GM12892 (cell line): ENCODE measurements at regions not wholly inside any gene's neighbourhood (a gene's known extent, or its start where the extent isn't known, plus 50 kb on each side); places are given as distances from the start of the nearest gene placed in this dataset.

ENCODE experiments used
- DNase-seq: peaks from one replicate; pipeline ENCODE4 v3.0.0; 2011; ENCODE audit not compliant: insufficient read length
- FAIRE-seq: peaks from 2 replicates; lab custom pipeline; 2011; peaks lifted over from hg19 to GRCh38; lab: Jason Lieb, UNC
- POLR2A ChIP-seq: IDR thresholded peaks from 2 replicates; pipeline ENCODE4 v1.6.1; 2011; ENCODE audit warnings: low read depth, low read length, control low read depth
- POLR2AphosphoS5 ChIP-seq: IDR thresholded peaks from 2 replicates; pipeline ENCODE4 v1.6.1; 2011; ENCODE audit warnings: low read depth, low read length, control low read depth
- TAF1 ChIP-seq: IDR thresholded peaks from 2 replicates; pipeline ENCODE4 v1.6.1; 2011; ENCODE audit warnings: low read depth, mild to moderate bottlenecking, control low read depth, low read length, borderline replicate concordance

GRCh38 chr2:107383691-107384090 is 443.0 kb upstream of the RGPD4 start:
- no peak for TF ChIP-seq POLR2A
- no peak for TF ChIP-seq TAF1
- TF ChIP-seq POLR2AphosphoS5: no peak
- DNase-seq: no peak
- FAIRE-seq: no peak

GRCh38 chr2:107384422-107384821 is 442.3 kb upstream of the RGPD4 start:
- TF ChIP-seq POLR2AphosphoS5 (no peak), POLR2A (no peak), TAF1 (no peak)
- no peak for DNase-seq
- no peak for FAIRE-seq

DNA sequence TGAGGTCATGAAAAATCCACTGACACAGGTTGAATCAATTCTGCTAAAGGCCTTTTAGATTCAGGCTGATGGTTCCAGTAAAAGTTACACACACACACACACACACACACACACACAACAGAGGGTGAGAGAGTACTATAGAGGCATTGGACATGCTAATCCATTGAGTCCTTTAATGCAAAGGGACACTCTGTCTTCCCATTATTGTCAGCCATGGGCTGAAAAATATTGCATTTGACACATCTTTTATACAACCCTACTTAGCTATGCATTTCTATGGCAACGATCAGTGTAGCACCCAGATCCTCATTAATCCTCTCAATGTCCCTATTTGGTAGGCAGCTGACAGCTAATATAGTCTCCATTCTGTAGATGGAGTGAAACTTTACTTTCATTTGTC is 440.8 kb upstream of the RGPD4 start:
- DNase-seq (no peak), FAIRE-seq (no peak)
- TF ChIP-seq TAF1 (no peak), POLR2A (no peak), POLR2AphosphoS5 (no peak)

DNA sequence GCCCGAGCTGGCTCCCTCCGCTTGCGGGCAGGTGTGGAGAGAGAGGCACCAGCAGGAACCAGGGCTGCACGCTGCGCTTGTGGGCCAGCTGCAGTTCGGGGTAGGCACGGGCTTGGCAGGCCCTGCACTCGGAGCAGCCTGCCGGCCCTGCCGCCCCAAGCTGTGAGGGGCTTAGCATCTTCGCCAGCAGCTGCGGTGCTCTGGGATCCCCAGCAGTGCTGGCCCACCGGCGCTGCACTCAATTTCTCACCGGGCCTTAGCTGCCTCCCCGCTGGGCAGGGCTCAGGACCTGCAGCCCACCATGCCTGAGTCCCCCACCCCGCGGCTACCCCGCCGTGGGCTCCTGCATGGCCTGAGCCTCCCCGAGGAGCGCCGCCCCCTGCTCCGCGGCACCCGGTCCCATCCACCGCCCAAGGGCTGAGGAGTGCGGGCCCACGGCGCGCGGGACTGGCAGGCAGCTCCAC is 434.4 kb upstream of the RGPD4 start:
- TF ChIP-seq POLR2A (no peak), POLR2AphosphoS5 (no peak), TAF1 (no peak)
- no peak for DNase-seq
- no peak for FAIRE-seq

- TF ChIP-seq POLR2A (no peak), POLR2AphosphoS5 (no peak), TAF1 (no peak)
- FAIRE-seq (no peak), DNase-seq (no peak)
Observed at GRCh38 chr2:107393516-107393915, 433.2 kb upstream of the RGPD4 start.

DNA sequence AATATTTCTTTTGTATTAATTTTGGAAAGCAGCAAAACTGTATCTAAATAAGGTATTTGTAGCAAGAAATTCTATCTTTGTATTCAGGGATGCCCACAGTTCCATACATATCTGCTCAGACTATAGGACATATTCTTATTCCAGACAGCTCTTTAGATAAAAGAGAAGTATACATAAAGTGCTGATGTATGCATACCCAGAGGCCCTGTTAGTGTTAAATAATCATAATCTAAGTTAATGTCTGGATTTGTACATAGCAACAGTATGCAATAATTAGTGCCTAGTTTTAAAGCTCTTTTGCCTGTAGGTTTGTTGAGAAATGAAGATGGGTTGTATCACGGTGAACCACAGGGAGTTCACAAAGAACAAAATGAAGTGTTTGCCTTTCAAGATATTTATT is 428.0 kb upstream of the RGPD4 start:
- FAIRE-seq (no peak), DNase-seq (no peak)

GRCh38 chr2:107402330-107402729 is 424.4 kb upstream of the RGPD4 start:
- TF ChIP-seq TAF1 (no peak), POLR2AphosphoS5 (no peak), POLR2A (no peak)
- DNase-seq: no peak
- FAIRE-seq: no peak

More for the DNA sequence above, 428.0 kb upstream of the RGPD4 start:
- TF ChIP-seq POLR2AphosphoS5: no peak

DNA sequence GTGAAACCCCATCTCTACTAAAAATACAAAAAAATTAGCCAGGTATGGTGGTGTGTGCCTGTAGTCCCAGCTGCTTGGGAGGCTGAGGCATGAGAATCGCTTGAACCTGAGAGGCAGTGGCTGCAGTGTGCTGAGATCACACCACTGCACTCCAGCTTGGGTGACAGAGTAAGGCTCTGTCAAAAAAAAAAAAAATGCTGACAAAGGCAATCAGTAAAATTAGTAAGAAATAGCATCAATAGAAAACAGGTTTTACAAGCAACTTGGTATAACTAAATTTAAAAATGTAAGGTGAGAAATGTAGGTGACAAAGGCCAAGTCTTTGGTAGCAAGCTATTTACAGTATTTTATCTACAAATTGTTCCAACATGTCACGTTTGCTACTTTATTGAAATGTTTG is 421.4 kb upstream of the RGPD4 start:
- no peak for FAIRE-seq
- no peak for DNase-seq
- TF ChIP-seq POLR2A (no peak), TAF1 (no peak), POLR2AphosphoS5 (no peak)

DNA sequence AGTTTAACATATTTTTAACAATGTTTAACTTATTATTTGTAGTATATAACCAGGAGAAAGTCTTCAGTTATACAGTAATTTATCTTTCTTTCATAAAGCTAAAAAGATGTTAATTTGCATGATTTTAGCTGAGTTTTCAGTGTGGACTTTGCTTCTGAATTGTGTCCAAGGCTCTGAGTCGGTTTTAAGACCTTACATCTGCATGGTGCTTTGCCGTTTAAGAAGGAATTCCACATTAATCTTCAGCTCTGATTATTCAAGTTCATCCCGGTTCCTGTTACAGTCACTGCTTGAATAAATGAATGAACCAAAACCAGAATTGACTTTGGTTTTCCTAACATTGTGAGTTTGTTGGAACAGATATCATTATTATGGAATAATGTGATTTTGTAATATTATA is 419.7 kb upstream of the RGPD4 start:
- FAIRE-seq (no peak), DNase-seq (no peak)
- no peak for TF ChIP-seq TAF1
- no peak for TF ChIP-seq POLR2AphosphoS5
- TF ChIP-seq POLR2A: no peak

GRCh38 chr2:107407974-107408373 is 418.7 kb upstream of the RGPD4 start:
- FAIRE-seq: no peak
- DNase-seq: no peak
- TF ChIP-seq POLR2AphosphoS5: no peak

DNA sequence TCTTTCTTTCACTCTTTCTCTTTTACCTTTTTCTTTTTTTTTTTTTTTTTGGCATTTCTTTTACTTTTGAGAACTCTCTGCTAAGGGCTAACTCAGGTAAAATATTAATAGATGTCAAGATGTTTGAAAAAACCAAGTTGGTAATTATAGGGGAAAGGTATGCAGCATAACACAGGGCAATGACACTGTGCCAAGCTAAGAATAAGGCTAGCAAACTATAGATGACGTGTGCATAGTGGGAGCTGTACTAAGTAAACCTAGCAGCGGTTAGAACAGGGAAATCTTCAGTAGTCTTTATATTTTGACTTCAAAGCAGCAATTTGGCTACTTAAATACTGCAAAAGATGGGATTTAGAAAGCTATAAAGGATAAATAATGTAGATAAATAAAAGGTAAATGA is 415.4 kb upstream of the RGPD4 start:
- TF ChIP-seq TAF1 (no peak), POLR2AphosphoS5 (no peak), POLR2A (no peak)
- no peak for FAIRE-seq
- no peak for DNase-seq

DNA sequence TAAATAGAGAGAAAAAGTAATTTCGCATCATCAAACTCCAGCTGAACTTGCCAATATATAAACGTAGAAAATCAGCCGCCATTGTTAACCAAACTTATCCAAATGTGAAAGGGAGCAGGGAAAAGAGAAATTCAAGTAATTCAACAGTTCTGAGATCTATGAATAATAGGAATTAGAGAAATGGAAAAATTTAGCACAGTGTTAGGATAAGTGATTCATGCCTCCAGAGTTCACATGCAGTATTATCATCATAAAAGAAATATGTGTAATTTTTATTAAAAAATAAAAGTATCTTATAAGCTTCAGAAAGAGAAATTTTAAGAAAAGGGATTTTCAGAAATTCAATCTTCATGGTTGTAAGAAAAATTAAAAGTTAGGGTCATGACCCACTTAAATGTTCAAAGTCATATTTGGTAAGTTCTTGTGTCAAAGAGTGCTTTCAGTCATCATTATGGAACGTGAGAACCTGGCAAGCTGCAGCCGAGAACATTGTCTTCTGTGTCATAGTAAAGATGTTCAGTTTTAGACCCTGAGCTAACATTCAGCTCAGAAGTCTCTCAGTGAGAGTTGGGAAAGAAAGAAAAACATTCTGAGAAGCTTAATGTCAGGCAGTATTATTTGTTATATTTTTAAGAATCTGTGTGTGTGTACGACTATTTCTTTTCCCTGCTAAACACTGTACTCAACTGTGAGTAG is 414.3 kb upstream of the RGPD4 start:
- no peak for DNase-seq
- no peak for FAIRE-seq
- TF ChIP-seq POLR2AphosphoS5 (no peak), POLR2A (no peak), TAF1 (no peak)

DNA sequence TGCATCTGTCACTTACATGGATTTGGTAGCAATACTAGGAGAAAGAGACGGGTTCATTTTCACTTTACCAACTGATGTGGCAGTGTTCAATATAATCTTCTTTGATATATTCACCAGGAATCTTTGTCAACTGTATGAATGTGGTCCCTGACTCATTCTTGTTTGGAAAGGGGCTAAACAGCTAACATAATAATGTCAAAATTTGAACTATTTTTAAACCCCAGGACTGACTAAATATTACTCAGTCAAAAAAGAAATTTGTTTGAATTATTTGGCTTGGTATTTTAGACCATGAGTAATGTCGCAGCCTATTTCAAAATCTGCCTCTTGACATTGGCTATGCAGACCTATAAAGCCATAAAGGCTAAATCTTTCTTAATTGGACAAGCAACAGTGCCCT is 413.7 kb upstream of the RGPD4 start:
- DNase-seq (no peak), FAIRE-seq (no peak)
- TF ChIP-seq POLR2AphosphoS5 (no peak), TAF1 (no peak), POLR2A (no peak)
